Trophoblast cell (in vitro differentiated cells and primary cell): ENCODE measurements at regions not wholly inside any gene's neighbourhood (a gene's known extent, or its start where the extent isn't known, plus 50 kb on each side); places are given as distances from the start of the nearest gene placed in this dataset.

Source experiments
- DNase-seq, 2 donors: peaks; one replicate each; pipeline ENCODE4 v3.0.0-alpha.2; 2016
- H2AFZ ChIP-seq: 2 replicates; pipeline ENCODE4 v1.6.1; 2013; ENCODE audit warnings: low read length, moderate library complexity, mild to moderate bottlenecking; ENCODE audit not compliant: insufficient read depth, poor library complexity
- H2AK5ac ChIP-seq: 2 replicates; pipeline ENCODE4 v1.6.1; 2013; ENCODE audit warnings: mild to moderate bottlenecking, low read length
- H2BK120ac ChIP-seq: 2 replicates; pipeline ENCODE4 v1.6.1; 2013; ENCODE audit warnings: low read length, mild to moderate bottlenecking, moderate library complexity; ENCODE audit not compliant: insufficient read depth, poor library complexity
- H2BK12ac ChIP-seq: 2 replicates; pipeline ENCODE4 v1.6.1; 2013; ENCODE audit warnings: mild to moderate bottlenecking, low read length, moderate library complexity
- H2BK5ac ChIP-seq: 2 replicates; pipeline ENCODE4 v1.6.1; 2013; ENCODE audit warnings: low read length, low read depth, moderate library complexity, mild to moderate bottlenecking; ENCODE audit not compliant: poor library complexity
- H3K14ac ChIP-seq: 2 replicates; pipeline ENCODE4 v1.6.1; 2013; ENCODE audit warnings: mild to moderate bottlenecking, low read length
- H3K18ac ChIP-seq: 2 replicates; pipeline ENCODE4 v1.6.1; 2013; ENCODE audit warnings: mild to moderate bottlenecking, low read length
- H3K23ac ChIP-seq: 2 replicates; pipeline ENCODE4 v1.6.1; 2013; ENCODE audit warnings: low read length
- H3K27ac ChIP-seq: 2 replicates; pipeline ENCODE4 v1.5.1; 2013; ENCODE audit warnings: low read depth, mild to moderate bottlenecking, inconsistent platforms, low read length, moderate library complexity
- H3K27me3 ChIP-seq: 2 replicates; pipeline ENCODE4 v1.6.1; 2013; ENCODE audit warnings: inconsistent platforms, mild to moderate bottlenecking, low read length, moderate library complexity; ENCODE audit not compliant: insufficient read depth
- H3K36me3 ChIP-seq, 2 experiments: 1 replicate in 1 of 2; 2 replicates in 1 of 2; pipeline ENCODE4 v1.6.1; 2013; ENCODE audit warnings: low read length in 2 of 2, mild to moderate bottlenecking in 2 of 2, moderate library complexity in 1 of 2; ENCODE audit not compliant: insufficient read depth in 2 of 2, control insufficient read depth in 1 of 2
- H3K4ac ChIP-seq: 2 replicates; pipeline ENCODE4 v1.6.1; 2013; ENCODE audit warnings: low read depth, mild to moderate bottlenecking, low read length, moderate library complexity
- H3K4me1 ChIP-seq, 2 experiments: 1 replicate in 1 of 2; 2 replicates in 1 of 2; pipeline ENCODE4 v1.6.1; 2013; ENCODE audit warnings: low read length in 2 of 2, mild to moderate bottlenecking in 2 of 2, moderate library complexity in 1 of 2; ENCODE audit not compliant: insufficient read depth in 2 of 2, control insufficient read depth in 1 of 2
- H3K4me2 ChIP-seq: 2 replicates; pipeline ENCODE4 v1.6.1; 2013; ENCODE audit warnings: inconsistent platforms, mild to moderate bottlenecking, low read length, moderate library complexity
- H3K4me3 ChIP-seq: 2 replicates; pipeline ENCODE4 v1.5.1; 2013; ENCODE audit warnings: mild to moderate bottlenecking, low read depth, low read length, inconsistent platforms
- H3K79me1 ChIP-seq: one replicate; pipeline ENCODE4 v1.6.1; 2013; ENCODE audit warnings: low read length
- H3K79me2 ChIP-seq: 2 replicates; pipeline ENCODE4 v1.6.1; 2013; ENCODE audit warnings: low read length, mild to moderate bottlenecking; ENCODE audit not compliant: control insufficient read depth, insufficient read depth, poor library complexity
- H3K9ac ChIP-seq: 2 replicates; pipeline ENCODE4 v1.6.1; 2013; ENCODE audit warnings: mild to moderate bottlenecking, low read length
- H3K9me3 ChIP-seq: 2 replicates; pipeline ENCODE4 v1.6.1; 2013; ENCODE audit warnings: low read depth, mild to moderate bottlenecking, control low read depth, inconsistent platforms, low read length; ENCODE audit not compliant: insufficient read depth
- H4K12ac ChIP-seq: 2 replicates; pipeline ENCODE4 v1.6.1; 2013; ENCODE audit warnings: low read depth, mild to moderate bottlenecking, low read length, moderate library complexity
- H4K8ac ChIP-seq: 2 replicates; pipeline ENCODE4 v1.6.1; 2013; ENCODE audit warnings: low read depth, mild to moderate bottlenecking, low read length, moderate library complexity
- H4K91ac ChIP-seq: one replicate; pipeline ENCODE4 v1.6.1; 2013; ENCODE audit warnings: low read depth, mild to moderate bottlenecking, low read length, moderate library complexity
- WGBS: extraction: QIAGEN DNeasy Blood & Tissue Kit; methylation state at CpG from one replicate; pipeline ENCODE4 v1.1.7; 2013; ENCODE audit warnings: missing lambda C conversion rate; ENCODE audit not compliant: insufficient read length, insufficient coverage; ENCODE audit errors: extremely low coverage; 5-methylcytosine and 5-hydroxymethylcytosine counted together

GRCh38 chr2:16336916-16337315, 328.7 kb downstream of the CYRIA start:
- Histone ChIP-seq H3K14ac (no peak overlapping the region), H2BK5ac (no peak overlapping the region), H4K8ac (no peak overlapping the region), H3K4ac (no peak overlapping the region), H3K79me1 (no peaks in the 10 kb centered on the region), H3K4me2 (no peak overlapping the region), H3K23ac (no peak overlapping the region), H3K4me1 (peaks cover 3 to 6% of the 10 kb centered on the region in 2 experiments), H3K9ac (peak overlapping the region; percentile 9), H3K36me3 (no peaks in the 10 kb centered on the region), H3K9me3 (peaks cover 5% of the 10 kb centered on the region), H3K27me3 (no peaks in the 10 kb centered on the region), H3K27ac (no peak overlapping the region), H2BK12ac (no peak overlapping the region), H3K79me2 (no peaks in the 10 kb centered on the region), H2BK120ac (no peak overlapping the region), H3K4me3 (no peak overlapping the region), H2AFZ (no peak overlapping the region), H2AK5ac (no peak overlapping the region), H4K12ac (no peak overlapping the region), H4K91ac (no peak overlapping the region), H3K18ac (no peak overlapping the region)
- DNase-seq = no peak
- no CpG with 5 or more reads among the region's 7 CpGs for WGBS

- H2AK5ac ChIP-seq = no peak overlapping the region
- no peak overlapping the region for H3K4ac ChIP-seq
- H3K79me1 ChIP-seq = no peaks in the 10 kb centered on the region
- no peak for DNase-seq
- H3K27me3 ChIP-seq = no peaks in the 10 kb centered on the region
- no peak overlapping the region for H3K27ac ChIP-seq
- no peak overlapping the region for H3K9ac ChIP-seq
- H3K9me3 ChIP-seq = peaks cover 5% of the 10 kb centered on the region
- no peak overlapping the region for H3K4me3 ChIP-seq
- no peak overlapping the region for H3K18ac ChIP-seq
- no peak overlapping the region for H2BK5ac ChIP-seq
- H4K91ac ChIP-seq = no peak overlapping the region
- no peak overlapping the region for H3K23ac ChIP-seq
- no peaks in the 10 kb centered on the region for H3K79me2 ChIP-seq
- no peak overlapping the region for H2BK12ac ChIP-seq
- no peak overlapping the region for H3K14ac ChIP-seq
- peaks cover 3 to 6% of the 10 kb centered on the region in 2 experiments for H3K4me1 ChIP-seq
- no peak overlapping the region for H4K8ac ChIP-seq
- H2BK120ac ChIP-seq = no peak overlapping the region
- H4K12ac ChIP-seq = no peak overlapping the region
- H3K4me2 ChIP-seq = no peak overlapping the region
- H2AFZ ChIP-seq = no peak overlapping the region
- no CpG with 5 or more reads among the region's 1 CpG for WGBS
- H3K36me3 ChIP-seq = no peaks in the 10 kb centered on the region
These were observed 329.1 kb downstream of the CYRIA start for GRCh38 chr2:16336491-16336890.

- Histone ChIP-seq H3K27me3 (no peaks in the 10 kb centered on the region), H3K9ac (no peak overlapping the region), H3K14ac (no peak overlapping the region), H2BK12ac (no peak overlapping the region), H3K79me2 (no peaks in the 10 kb centered on the region), H3K79me1 (peaks cover under 1% of the 10 kb centered on the region), H4K12ac (no peak overlapping the region), H3K18ac (no peak overlapping the region), H3K4me1 (peaks cover 3 to 7% of the 10 kb centered on the region in 2 experiments), H3K36me3 (no peaks in the 10 kb centered on the region), H3K4me2 (no peak overlapping the region), H4K8ac (no peak overlapping the region), H3K4ac (no peak overlapping the region), H2AK5ac (no peak overlapping the region), H3K9me3 (peaks cover 5% of the 10 kb centered on the region), H3K4me3 (no peak overlapping the region), H3K27ac (no peak overlapping the region), H2BK5ac (no peak overlapping the region), H2BK120ac (no peak overlapping the region), H4K91ac (no peak overlapping the region), H3K23ac (no peak overlapping the region), H2AFZ (no peak overlapping the region)
- no peak for DNase-seq
- WGBS = no CpG with 5 or more reads among the region's 3 CpGs
These were observed 329.7 kb downstream of the CYRIA start for GRCh38 chr2:16335947-16336346.

GRCh38 chr2:16335604-16335930, 330.1 kb downstream of the CYRIA start:
- no peak overlapping the region for H3K4me3 ChIP-seq
- no CpG with 5 or more reads among the region's 1 CpG for WGBS
- no peak overlapping the region for H2BK12ac ChIP-seq
- H3K4me1 ChIP-seq = peaks cover 5 to 11% of the 10 kb centered on the region in 2 experiments
- no peak overlapping the region for H4K91ac ChIP-seq
- H4K12ac ChIP-seq = no peak overlapping the region
- peaks cover 2% of the 10 kb centered on the region for H3K79me1 ChIP-seq
- H3K27ac ChIP-seq = no peak overlapping the region
- no peaks in the 10 kb centered on the region for H3K27me3 ChIP-seq
- H2AK5ac ChIP-seq = no peak overlapping the region
- H2AFZ ChIP-seq = no peak overlapping the region
- H3K18ac ChIP-seq = no peak overlapping the region
- H3K23ac ChIP-seq = no peak overlapping the region
- no peak overlapping the region for H3K4ac ChIP-seq
- no peak overlapping the region for H4K8ac ChIP-seq
- H3K14ac ChIP-seq = no peak overlapping the region
- no peaks in the 10 kb centered on the region for H3K79me2 ChIP-seq
- no peak for DNase-seq
- no peak overlapping the region for H2BK5ac ChIP-seq
- H3K9ac ChIP-seq = no peak overlapping the region
- peaks cover 5% of the 10 kb centered on the region for H3K9me3 ChIP-seq
- no peak overlapping the region for H3K4me2 ChIP-seq
- H3K36me3 ChIP-seq = no peaks in the 10 kb centered on the region
- H2BK120ac ChIP-seq = no peak overlapping the region
